ENCODE measurements at regions not wholly inside any gene's neighbourhood (a gene's known extent, or its start where the extent isn't known, plus 50 kb on each side); places are given as distances from the start of the nearest gene placed in this dataset.
"Not testable (repeated sequence)": the region's sequence is repeated elsewhere in the genome, so short reads cannot be mapped to it uniquely, and the experiment has no call there.

GRCh38 chr4:144851948-144852347 lies 206.0 kb downstream of the HHIP start:
- H3K4me3 ChIP-seq (ENCODE audit: low read depth, low read length, poor library complexity, severe bottlenecking): no peak overlapping the region
- BruUV-seq (replicated peaks): no TSS peak

GRCh38 chr4:144861471-144861870 lies 215.5 kb downstream of the HHIP start:
- no peak overlapping the region for H3K27ac ChIP-seq (ENCODE audit: low read depth, low read length, poor library complexity, severe bottlenecking)
- intact Hi-C loops (cut with micrococcal nuclease; ENCODE audit: unreplicated experiment): no loop called here
- no peaks in the 10 kb centered on the region for H3K9me3 ChIP-seq (ENCODE audit: low read depth, low read length, poor library complexity, severe bottlenecking)
- H3K27me3 ChIP-seq (replicated peaks; ENCODE audit: insufficient read depth, low read depth, low read length, poor library complexity): no peaks in the 10 kb centered on the region
- no TSS peak for BruUV-seq (replicated peaks)
- no peaks in the 10 kb centered on the region for H3K4me1 ChIP-seq (ENCODE audit: insufficient read depth, low read length, poor library complexity, severe bottlenecking)
- ChIA-PET POLR2A (ENCODE audit: low non-redundant PET) (no interaction called here), CTCF (no interaction called here)
- TF ChIP-seq CTCF (conservative IDR thresholded peaks at IDR 0.05; ENCODE audit: low read depth, low read length) (no peak), EZH2 (IDR thresholded peaks at IDR 0.05; ENCODE audit: borderline replicate concordance, low read depth, low read length, poor library complexity, severe bottlenecking) (no peak)
- H3K4me3 ChIP-seq (ENCODE audit: low read depth, low read length, poor library complexity, severe bottlenecking): no peak overlapping the region
- H3K36me3 ChIP-seq (ENCODE audit: insufficient read depth, low read length, poor library complexity, severe bottlenecking): no peaks in the 10 kb centered on the region
- DNase-seq (ENCODE audit: low spot score): no peak

More at GRCh38 chr4:144851948-144852347, 206.0 kb downstream of the HHIP start:
- Histone ChIP-seq H3K36me3 (ENCODE audit: insufficient read depth, low read length, poor library complexity, severe bottlenecking) (no peaks in the 10 kb centered on the region), H3K27me3 (replicated peaks; ENCODE audit: insufficient read depth, low read depth, low read length, poor library complexity) (no peaks in the 10 kb centered on the region), H3K4me1 (ENCODE audit: insufficient read depth, low read length, poor library complexity, severe bottlenecking) (no peaks in the 10 kb centered on the region), H3K27ac (ENCODE audit: low read depth, low read length, poor library complexity, severe bottlenecking) (no peak overlapping the region), H3K9me3 (ENCODE audit: low read depth, low read length, poor library complexity, severe bottlenecking) (no peaks in the 10 kb centered on the region)
- intact Hi-C loops (cut with micrococcal nuclease; ENCODE audit: unreplicated experiment): no loop called here
- ChIA-PET CTCF (no interaction called here), POLR2A (ENCODE audit: low non-redundant PET) (no interaction called here)
- no peak for TF ChIP-seq CTCF (conservative IDR thresholded peaks at IDR 0.05; ENCODE audit: low read depth, low read length)
- no peak for TF ChIP-seq EZH2 (IDR thresholded peaks at IDR 0.05; ENCODE audit: borderline replicate concordance, low read depth, low read length, poor library complexity, severe bottlenecking)
- DNase-seq (ENCODE audit: low spot score): no peak

- H3K27ac ChIP-seq (ENCODE audit: low read depth, low read length, poor library complexity, severe bottlenecking): no peak overlapping the region
- no peaks in the 10 kb centered on the region for H3K27me3 ChIP-seq (replicated peaks; ENCODE audit: insufficient read depth, low read depth, low read length, poor library complexity)
- H3K4me1 ChIP-seq (ENCODE audit: insufficient read depth, low read length, poor library complexity, severe bottlenecking): no peaks in the 10 kb centered on the region
- TF ChIP-seq CTCF (conservative IDR thresholded peaks at IDR 0.05; ENCODE audit: low read depth, low read length) (no peak), EZH2 (IDR thresholded peaks at IDR 0.05; ENCODE audit: borderline replicate concordance, low read depth, low read length, poor library complexity, severe bottlenecking) (no peak)
- POLR2A ChIA-PET (ENCODE audit: low non-redundant PET): no interaction called here
- intact Hi-C loops (cut with micrococcal nuclease; ENCODE audit: unreplicated experiment): no loop called here
- no peak for DNase-seq (ENCODE audit: low spot score)
- H3K4me3 ChIP-seq (ENCODE audit: low read depth, low read length, poor library complexity, severe bottlenecking): no peak overlapping the region
- no peaks in the 10 kb centered on the region for H3K9me3 ChIP-seq (ENCODE audit: low read depth, low read length, poor library complexity, severe bottlenecking)
- BruUV-seq (replicated peaks): no TSS peak
- no peaks in the 10 kb centered on the region for H3K36me3 ChIP-seq (ENCODE audit: insufficient read depth, low read length, poor library complexity, severe bottlenecking)
- CTCF ChIA-PET: no interaction called here
Measured at GRCh38 chr4:144862210-144862609, 216.3 kb downstream of the HHIP start.

GRCh38 chr4:144864891-144865290 lies 218.9 kb downstream of the HHIP start:
- H3K4me3 ChIP-seq (ENCODE audit: low read depth, low read length, poor library complexity, severe bottlenecking); H3K27me3 ChIP-seq (replicated peaks; ENCODE audit: insufficient read depth, low read depth, low read length, poor library complexity); H3K36me3 ChIP-seq (ENCODE audit: insufficient read depth, low read length, poor library complexity, severe bottlenecking); H3K4me1 ChIP-seq (ENCODE audit: insufficient read depth, low read length, poor library complexity, severe bottlenecking); POLR2A ChIA-PET (ENCODE audit: low non-redundant PET); intact Hi-C loops (cut with micrococcal nuclease; ENCODE audit: unreplicated experiment); BruUV-seq (replicated peaks); CTCF ChIA-PET; H3K9me3 ChIP-seq (ENCODE audit: low read depth, low read length, poor library complexity, severe bottlenecking); DNase-seq (ENCODE audit: low spot score); H3K27ac ChIP-seq (ENCODE audit: low read depth, low read length, poor library complexity, severe bottlenecking): not testable (repeated sequence)

All from A673 (cell line).